ENCODE measurements at regions not wholly inside any gene's neighbourhood (a gene's known extent, or its start where the extent isn't known, plus 50 kb on each side); places are given as distances from the start of the nearest gene placed in this dataset.
A peak's percentile ranks its signal among the peaks of the same experiment; 100 is the strongest.

DNA sequence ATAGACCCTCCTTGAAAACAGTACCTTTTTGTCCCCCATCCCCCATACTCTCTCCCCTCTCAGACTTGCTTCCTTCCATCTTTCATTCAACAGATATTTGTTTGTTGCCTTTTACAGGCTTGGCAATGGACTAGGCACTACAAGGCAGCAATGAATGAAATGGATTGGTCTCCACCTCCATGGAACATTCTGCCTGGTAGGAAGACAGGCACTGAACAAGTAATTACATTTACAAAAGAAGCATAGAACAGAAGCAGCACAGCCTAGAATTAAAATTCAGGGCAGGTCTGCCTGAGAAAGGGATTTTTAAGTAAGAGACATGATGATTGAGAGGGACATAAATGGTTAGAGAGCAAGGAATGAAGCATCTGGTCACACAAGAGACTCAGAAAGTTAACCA is 346.1 kb downstream of the GRXCR1 start:
- TF ChIP-seq, protein P1, sequence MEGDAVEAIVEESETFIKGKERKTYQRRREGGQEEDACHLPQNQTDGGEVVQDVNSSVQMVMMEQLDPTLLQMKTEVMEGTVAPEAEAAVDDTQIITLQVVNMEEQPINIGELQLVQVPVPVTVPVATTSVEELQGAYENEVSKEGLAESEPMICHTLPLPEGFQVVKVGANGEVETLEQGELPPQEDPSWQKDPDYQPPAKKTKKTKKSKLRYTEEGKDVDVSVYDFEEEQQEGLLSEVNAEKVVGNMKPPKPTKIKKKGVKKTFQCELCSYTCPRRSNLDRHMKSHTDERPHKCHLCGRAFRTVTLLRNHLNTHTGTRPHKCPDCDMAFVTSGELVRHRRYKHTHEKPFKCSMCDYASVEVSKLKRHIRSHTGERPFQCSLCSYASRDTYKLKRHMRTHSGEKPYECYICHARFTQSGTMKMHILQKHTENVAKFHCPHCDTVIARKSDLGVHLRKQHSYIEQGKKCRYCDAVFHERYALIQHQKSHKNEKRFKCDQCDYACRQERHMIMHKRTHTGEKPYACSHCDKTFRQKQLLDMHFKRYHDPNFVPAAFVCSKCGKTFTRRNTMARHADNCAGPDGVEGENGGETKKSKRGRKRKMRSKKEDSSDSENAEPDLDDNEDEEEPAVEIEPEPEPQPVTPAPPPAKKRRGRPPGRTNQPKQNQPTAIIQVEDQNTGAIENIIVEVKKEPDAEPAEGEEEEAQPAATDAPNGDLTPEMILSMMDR (conservative IDR thresholded peaks at IDR 0.05; ENCODE audit: control insufficient read depth, insufficient read depth, low read depth, low read length): no peak
- no peak overlapping the region for H3K4me3 ChIP-seq (ENCODE audit: control insufficient read depth, low read depth, low read length)
- DNase-seq (ENCODE audit: low read depth): no peak

DNA sequence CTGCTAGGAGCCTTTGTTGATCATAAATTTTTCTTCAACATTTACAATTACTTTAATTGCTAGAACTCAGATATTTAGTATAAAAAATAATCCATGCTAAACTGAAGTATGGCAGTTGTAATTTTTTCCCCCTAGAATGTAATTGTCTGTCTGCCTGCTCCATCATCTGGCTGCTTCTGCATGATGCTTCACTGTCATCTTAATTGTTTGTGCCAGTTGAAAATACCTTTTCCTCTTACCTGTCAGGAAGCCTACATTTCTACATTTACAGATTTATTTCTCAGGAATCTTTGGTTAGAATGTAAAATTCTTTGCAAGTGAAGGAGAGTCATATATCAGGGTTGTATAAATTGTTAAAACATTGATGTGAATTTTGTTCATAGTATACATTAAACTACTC is 348.6 kb downstream of the GRXCR1 start:
- H3K4me3 ChIP-seq (ENCODE audit: control insufficient read depth, low read depth, low read length): no peak overlapping the region
- TF ChIP-seq, protein P1 (conservative IDR thresholded peaks at IDR 0.05; ENCODE audit: control insufficient read depth, insufficient read depth, low read depth, low read length): no peak
- DNase-seq (ENCODE audit: low read depth): no peak

GRCh38 chr4:43242606-43243005 is 350.1 kb downstream of the GRXCR1 start:
- peak; percentile 38 for DNase-seq (ENCODE audit: low read depth)
- no peak overlapping the region for H3K4me3 ChIP-seq (ENCODE audit: control insufficient read depth, low read depth, low read length)
- TF ChIP-seq, protein P1 (conservative IDR thresholded peaks at IDR 0.05; ENCODE audit: control insufficient read depth, insufficient read depth, low read depth, low read length): no peak

DNA sequence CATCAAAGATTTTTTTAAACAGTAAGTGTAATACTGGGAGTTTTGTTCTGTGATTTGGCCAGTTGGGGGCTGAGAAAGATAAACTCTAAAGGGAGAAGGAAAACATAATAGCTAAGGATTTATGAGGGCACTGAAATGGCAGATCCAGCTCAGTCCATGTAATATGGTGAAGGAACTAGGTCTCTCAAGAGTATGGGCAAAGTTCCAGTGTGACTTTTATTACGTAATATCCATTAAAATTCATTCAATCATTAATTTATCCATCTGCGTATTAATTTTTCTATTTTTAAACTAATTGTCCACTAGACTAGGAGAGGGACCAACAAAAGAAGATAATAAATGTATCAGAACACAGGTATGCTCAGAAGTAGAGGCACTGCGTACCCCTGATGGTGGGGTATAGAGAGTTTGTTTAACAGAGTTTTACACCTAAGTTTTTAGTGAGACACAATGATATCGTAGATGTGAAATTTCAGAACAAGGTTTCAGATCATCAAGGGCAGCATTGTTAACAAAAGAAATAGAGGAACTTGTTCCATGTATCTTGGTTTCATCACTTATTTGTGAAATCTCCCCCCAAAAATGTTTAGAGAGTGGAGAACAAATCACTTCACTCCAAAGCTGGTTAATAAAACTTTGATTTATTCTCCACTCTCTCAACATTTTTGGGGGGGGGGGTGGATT is 351.1 kb downstream of the GRXCR1 start:
- no peak for DNase-seq (ENCODE audit: low read depth)
- no peak overlapping the region for H3K4me3 ChIP-seq (ENCODE audit: control insufficient read depth, low read depth, low read length)
- TF ChIP-seq, protein P1 (conservative IDR thresholded peaks at IDR 0.05; ENCODE audit: control insufficient read depth, insufficient read depth, low read depth, low read length): no peak

DNA sequence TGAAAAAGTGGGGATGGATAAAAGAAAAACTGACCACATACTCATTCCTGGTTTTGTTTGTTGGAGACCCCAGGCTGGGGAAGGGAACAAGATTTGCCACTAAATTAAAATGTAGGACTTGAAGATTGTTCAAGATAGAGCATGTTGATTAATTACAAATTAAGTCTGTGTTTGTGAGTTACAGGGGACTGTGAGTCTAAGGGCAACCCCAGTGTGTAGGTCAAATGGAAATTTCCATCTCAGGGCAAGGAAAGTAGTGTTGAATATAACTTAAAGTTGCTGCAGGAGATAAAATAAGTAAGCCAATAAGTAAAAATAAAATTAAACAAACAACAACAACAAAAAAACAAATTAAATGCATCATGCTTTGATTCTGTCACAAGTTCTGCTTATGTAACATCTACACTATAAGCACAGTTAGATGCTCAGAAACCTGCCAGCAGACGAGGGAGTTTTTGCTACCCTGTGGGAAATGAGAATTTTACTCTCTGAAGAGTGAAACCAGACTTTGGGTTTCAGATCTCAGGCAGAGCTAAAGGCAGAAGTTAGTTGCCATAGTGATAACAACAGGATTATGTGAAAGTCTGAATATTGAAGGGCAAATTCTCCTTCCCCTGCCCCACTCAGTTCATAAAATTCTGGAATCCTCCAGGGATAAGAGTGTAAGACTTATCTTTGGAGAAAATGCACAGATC is 352.3 kb downstream of the GRXCR1 start:
- TF ChIP-seq, protein P1 (conservative IDR thresholded peaks at IDR 0.05; ENCODE audit: control insufficient read depth, insufficient read depth, low read depth, low read length): no peak
- H3K4me3 ChIP-seq (ENCODE audit: control insufficient read depth, low read depth, low read length): no peak overlapping the region
- DNase-seq (ENCODE audit: low read depth): no peak

- no peak overlapping the region for H3K4me3 ChIP-seq (ENCODE audit: control insufficient read depth, low read depth, low read length)
- TF ChIP-seq, protein P1 (conservative IDR thresholded peaks at IDR 0.05; ENCODE audit: control insufficient read depth, insufficient read depth, low read depth, low read length): no peak
- DNase-seq (ENCODE audit: low read depth): peak; percentile 59
Measured at GRCh38 chr4:43251841-43252240, 359.3 kb downstream of the GRXCR1 start.
